Middle frontal gyrus (tissue), 1 donor: ENCODE measurements at regions not wholly inside any gene's neighbourhood (a gene's known extent, or its start where the extent isn't known, plus 50 kb on each side); places are given as distances from the start of the nearest gene placed in this dataset.
A peak's percentile ranks its signal among the peaks of the same experiment; 100 is the strongest.

Experiments used
- DNase-seq: peaks from one replicate; pipeline ENCODE4 v3.0.0-alpha.2; 2015; ENCODE audit warnings: low spot score; ENCODE audit errors: extremely low spot score

DNA sequence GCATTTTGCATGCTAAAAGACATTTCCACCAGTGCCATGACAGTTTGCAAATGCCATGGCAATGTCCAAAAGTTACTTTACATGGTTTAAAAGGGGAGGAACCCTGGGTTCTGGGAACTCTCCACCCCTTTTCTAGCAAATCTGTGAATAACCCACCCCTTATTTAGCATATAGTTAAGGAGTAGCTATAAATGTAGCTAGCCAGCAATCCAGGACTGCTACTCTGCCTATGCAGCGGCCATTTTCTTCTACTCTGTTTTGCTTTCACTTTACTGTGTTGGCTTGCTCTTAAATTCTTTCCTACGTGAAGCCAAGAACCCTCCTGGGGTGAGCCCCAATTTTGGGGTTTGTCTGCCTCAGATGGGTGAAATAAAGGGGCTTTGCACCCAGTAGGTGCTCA is 141.0 kb downstream of the PTPN11 start:
- DNase-seq, result no peak

DNA sequence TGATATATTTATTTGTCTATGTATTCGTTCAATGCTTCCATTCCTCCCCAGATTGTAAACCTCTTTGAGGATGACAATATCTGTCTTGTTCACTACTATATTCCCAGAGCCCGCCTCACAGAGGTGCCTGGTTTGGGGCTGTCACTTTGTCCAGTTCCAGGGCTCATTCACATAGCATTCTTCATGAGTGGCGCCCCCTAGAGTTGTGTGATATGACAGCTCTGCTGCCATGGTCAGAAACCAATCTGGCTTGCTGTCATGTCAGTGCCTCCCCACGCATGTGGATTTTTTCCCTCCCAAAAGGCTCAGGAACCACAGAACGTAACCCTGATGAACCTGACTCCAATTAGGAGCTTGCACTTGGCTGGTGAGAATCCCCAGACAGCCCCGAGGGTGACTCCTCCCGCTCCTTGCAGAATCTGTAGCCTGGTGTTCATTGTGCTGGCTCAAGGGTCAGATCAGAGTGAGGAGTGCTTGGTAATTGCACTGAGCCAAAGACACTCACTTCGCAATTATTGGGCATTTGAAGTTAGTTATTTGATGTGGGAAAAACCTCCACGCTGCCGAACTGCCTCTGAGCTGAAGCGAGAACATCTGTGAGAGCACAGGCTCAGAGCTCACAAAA is 145.5 kb downstream of the PTPN11 start:
- no peak for DNase-seq

DNA sequence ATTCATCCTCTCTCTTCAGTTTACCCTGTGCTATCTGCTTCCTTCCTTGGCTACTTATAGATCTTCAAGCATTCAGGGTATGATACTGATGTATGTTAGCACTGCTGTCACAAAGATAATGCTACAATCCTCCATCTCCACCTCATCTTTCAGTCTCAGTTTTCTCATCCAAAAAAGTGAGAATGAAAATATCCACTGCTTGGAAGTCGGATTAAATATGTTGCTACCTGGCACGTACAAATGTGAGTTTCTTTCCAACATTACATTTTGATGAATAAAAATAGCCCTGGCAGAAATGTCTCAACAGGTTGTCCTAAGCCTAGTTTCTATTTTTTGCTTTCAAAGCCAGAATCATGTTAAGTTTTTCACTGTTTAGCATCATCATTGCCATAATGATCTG is 149.9 kb downstream of the PTPN11 start:
- DNase-seq, result no peak

DNA sequence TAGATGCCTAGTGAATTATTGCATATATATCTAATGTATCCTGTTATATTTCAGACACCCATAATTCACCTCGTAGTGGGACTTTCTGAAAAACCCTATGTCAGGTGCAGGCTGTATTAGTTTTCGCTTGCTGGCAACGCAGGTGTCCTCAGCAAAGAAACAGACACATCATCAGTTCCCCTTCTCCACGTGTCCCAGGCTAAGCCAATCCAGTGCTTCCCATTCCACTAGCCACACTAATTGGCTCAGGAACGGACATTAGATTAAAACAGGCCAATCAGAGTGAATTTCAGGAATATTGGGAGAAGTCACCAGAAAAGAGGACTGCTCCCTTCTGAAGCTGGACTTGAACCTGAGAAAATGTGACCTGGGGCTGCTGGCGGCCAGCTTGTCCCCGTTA is 151.3 kb downstream of the PTPN11 start:
- no peak for DNase-seq

DNA sequence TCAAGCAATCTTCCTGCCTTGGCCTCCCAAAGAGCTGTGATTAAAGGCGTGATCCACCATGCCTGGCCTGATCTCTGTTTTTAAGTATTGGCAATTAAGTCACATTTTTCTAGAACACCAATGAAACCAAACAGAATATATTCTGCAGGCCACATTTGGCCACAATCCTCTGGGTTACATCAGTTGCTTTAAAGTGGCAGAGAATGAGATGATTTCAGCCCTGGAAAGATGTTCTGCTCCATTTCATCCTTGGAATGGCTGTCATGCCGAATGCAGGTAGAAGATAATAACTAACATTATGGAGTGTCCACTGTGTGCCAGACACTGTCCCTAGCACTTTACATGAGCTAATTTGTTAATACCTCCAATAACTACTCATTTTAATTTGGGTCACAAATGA is 154.4 kb downstream of the PTPN11 start:
- no peak for DNase-seq

DNA sequence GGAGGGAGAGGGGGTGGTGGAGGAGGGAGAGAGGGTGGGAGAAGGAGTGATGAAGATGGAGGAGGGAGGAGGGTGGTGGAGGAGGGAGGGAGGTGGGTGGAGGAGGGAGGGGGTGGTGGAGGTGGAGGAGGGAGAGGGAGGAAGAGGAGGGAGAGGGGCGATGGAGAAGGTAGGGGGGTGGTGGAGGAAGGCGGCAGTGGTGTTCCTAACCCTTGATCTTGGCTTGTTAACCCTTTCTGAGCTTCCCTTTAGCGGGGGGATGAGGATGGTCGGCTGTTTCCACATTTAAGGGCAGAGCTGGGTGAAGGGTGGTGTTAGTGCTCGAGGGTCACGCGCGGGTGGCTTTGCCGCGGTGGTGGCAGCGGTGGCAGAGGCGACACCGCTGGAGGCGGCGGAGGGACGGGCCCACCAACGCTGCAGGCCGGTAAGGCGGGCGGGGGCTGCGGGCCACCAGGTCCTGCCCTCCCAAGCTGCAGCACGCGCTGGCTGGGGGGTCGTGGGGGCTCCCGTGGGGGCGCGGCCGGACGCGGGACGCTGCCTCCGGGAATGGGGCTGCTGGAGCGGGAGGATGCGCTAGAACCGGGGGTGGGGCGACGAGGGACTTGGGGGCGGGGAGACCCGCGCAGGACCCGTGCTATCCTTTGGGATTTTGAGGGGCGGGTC is 156.3 kb downstream of the PTPN11 start:
- no peak for DNase-seq

DNA sequence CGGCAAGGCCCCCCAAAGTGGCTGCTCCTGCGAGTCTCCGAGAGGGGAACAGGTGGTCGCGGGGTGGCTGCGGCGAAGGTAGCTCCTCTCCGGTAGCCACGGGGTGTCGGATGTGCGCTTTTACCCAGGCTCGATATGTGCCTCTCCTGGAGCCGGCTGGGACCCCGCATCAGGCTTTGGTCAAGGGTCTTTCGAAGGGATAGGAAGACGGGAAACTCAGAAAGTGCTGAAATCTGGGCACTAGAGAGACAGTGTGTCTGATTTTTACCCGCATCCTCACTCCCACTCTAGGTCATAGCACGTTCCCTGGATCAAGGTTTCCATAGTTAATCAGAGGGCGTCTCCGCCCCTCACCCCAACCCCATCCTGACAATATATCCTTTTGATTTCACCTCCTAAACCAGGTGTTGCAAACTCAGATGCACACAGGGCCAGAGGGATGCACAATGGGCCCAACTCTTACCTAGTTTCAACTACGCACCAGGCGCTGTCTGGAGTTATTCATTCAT is 156.9 kb downstream of the PTPN11 start:
- no peak for DNase-seq

DNA sequence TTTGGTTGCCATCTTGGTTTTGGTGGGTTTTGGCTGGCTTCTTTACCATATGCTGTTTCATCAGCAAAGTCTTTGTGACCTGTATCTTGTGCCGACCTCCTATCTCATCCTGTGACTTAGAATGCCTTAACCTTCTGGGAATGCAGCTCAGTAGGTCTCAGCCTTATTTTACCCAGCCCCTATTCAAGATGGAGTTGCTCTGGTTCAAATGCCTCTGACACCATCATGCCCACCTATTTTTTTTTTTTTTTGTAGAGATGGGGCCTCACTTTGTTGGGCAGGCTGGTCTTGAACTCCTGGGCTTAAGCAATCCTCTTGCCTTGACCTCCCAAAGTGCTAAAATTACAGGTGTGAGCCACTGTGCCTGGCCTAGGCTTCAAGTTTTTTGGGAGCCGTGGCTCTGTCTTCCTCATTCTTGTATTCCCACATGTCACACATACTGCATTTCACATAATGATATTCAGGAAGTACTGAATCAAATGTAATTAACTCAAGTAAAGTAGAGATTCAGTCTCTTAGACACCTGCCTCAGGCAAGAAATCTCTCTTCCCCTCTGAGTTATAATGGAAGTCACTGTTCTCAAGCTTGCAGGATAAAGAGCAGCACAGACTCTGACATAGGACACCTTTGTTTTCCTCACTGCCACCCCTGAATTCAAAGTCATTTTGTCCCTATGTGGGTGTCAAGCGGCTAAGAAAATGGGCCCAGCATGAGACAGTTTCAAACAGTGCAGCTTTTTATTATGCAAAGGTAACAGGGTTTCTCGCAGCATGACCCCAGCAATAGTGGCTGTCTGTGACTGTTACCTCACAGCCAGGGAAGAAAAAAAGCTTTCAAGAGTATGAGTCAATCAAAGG is 159.0 kb downstream of the PTPN11 start:
- DNase-seq, result no peak

DNA sequence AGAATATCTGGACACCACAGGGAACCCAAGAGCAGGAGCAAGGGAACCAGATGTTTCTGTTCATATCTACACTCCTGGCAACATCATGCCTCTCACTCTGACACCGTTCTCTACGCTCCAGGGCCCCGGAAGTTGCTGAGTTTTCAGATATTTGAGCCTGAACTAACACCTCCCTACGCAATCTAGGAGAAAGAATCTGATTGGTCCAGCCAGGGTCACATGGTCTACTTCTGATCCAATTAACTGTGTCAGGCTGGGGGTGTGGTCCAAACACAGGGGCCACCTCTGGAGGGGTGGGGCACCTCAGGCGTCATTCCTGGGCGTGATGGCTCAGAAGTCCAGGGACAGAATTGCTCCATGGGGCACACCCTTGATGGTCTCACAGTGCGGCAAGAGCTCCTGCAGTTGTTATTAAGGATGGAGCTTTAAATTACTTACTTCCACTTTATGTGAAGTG is 165.5 kb downstream of the PTPN11 start:
- DNase-seq, result no peak

DNA sequence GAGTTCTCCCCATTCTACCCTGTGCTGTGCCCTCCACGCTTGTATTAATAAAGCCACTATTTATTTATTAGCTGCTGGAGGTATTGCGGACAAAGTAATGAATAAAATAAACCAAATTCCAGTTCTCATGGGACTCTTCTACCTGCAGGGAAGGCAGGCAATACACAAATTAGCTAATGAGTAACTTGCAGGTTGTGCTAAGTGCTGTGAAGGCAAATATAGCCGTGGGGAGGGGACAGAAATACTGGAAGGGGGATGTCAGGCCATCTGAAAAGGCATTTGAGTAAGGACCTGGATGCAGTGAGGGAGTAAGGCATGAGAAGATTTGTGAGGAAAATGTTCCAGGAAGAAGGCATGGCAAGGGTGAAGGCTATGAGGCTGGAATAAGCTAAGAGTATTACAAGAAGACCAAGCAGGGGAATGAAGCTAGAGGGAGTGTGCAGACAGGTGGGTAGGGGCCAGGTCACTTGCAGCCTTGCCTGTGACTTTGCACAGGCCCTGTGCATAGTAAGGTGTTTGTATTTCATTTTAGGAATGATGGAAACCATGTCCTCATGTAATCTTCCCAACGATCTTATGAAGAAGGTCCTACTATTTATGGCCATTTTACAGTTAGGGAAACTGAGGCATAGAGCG is 167.5 kb downstream of the PTPN11 start:
- no peak for DNase-seq

DNA sequence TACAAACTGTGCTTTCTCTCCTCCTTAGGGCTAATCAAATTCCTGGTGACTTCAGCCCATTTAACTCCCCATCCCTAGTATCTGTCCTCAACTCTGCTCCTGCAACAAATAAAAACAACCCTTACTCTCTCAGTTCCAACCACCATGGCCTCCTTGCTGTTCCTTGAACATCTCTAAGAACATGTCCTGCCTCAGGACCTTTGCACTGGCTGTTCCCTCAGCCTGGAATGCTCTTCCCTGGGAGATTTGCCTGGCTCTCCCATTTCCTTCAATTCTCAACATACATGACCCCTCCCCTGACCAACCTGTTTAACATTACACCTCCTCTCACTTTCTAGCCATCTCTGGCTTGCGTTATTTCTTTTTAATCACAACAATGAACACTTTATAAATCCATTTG is 170.5 kb downstream of the PTPN11 start:
- DNase-seq, result no peak

DNA sequence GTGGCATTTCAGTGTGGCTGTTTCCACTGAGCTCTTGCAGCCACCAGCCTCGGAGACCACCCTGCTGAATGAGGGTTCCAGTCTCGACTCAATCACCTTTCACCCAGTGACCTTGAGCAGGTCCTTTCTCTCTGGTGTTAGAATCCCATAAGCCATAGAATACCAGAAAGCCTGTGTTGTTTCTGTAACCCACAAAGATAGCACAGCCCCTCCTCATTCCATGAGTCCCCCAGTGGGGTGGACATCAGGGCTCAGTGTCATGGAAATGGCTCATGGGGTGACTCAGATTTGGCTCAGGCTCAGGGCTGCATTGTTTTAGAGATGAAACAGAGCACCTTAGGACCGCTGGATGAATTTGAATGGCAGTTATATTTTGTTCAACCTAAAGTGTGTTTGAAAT is 171.5 kb downstream of the PTPN11 start:
- DNase-seq, result no peak

DNA sequence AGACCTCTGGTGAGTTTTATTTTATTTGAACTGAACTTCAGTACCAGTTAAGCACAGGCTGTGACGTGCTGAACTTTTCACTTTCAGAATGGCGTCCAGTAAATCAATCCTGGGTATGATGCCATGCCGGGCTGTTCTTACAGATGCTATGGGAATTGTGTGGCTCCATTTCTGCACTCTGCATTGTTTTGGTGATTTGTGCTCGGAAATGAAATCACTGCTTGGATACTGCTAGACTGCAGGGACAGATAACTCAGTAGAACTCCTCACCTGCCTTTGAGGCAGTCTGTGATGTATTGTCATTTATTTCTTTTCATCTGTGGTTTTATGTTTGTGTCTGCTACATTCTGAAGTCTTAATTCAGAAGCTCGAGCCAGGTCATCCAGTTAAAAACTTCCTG is 172.7 kb downstream of the PTPN11 start:
- no peak for DNase-seq

DNA sequence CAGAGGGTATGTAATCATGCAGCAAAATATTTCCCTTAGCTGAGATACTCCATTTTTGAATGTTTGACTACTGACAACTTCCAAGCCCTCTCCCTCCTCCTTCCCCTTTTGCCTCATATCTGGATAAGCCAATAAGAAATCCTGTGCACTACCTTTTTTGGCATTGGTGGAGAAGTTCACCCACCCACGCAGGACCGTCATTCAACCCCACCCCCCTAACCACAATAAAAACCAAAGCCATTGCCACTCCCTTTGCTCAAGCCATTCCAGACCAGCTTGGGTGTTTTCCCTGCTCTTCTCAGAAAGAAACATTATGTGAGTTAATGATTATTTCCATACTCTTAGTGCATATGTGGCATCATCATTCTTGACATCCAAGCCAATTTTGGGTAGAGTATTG is 176.7 kb downstream of the PTPN11 start:
- no peak for DNase-seq

DNA sequence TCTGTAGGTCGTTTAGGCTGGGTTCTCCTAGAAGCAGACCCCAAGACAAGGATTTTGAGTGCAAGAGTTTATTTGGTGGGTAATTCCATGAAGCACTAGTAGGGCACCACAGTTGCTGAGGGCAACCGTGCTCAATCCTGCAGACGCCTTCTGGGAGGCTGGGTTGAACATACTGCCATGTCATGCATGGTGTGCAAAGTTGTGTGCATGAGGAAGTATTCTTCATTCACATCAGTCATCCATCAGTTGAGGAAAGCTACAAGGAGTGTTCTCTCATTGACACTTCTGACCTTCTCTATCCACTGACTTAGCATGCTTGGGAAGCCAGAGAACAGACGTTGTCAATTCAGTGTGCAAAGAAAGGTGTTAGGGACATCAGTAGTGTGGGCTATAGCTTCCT is 179.2 kb downstream of the PTPN11 start:
- no peak for DNase-seq

DNA sequence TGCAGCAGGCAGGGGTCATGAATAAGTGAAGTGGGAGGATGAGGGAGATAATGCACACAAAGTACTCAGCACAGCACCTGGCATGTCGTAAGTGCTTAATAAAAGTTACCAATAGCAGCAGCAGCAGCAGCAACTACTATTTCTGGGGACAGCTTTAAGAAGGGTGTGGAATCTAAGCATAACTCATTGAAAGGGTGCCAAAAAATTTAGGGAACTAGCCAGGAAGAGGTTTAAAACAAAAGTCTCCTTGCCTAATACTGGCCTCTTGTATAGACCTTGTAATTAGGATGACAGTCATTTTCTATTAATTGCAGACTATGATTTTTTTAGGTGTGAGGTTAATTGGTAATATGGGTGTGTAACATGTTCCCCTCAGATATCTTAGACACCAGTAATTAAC is 179.9 kb downstream of the PTPN11 start:
- DNase-seq, result no peak

DNA sequence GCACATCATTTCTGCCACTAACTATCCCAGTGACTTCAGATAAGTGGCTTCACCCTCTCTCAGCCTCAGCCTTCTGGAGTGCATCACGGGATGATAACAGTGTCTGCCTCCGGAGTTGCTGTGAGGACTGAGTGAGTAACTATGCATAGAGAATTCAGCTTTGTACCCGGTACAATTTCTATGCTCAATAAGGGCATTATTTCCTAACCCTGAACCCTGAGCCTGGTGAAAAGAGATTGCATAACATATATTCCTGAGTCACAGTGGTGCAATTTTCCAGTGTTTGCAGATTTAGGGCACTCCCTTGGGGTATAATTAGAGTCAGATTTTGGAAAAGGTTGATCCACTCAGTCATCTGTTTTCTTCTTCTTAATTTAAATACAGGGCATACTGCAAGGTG is 181.1 kb downstream of the PTPN11 start:
- DNase-seq, result no peak

DNA sequence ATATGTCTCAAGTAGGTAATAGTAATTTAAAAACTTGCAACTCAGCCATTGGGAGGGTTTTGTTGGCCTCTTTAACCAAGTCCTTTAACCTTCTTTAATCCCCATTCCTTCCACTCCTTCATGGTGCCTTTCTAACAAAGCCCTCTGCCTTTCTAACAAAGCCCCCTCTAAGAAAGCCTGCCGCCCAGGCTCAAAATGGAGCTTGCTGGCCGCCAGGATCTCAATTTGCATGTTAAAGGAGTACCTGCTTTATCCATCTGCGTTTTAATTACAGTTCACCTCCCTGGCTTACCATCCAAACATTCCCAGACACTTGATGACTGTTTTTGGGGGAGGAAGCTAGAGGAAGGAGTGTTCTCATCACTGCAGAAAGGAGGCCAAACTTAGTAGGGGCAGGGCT is 183.4 kb downstream of the PTPN11 start:
- DNase-seq, result no peak

DNA sequence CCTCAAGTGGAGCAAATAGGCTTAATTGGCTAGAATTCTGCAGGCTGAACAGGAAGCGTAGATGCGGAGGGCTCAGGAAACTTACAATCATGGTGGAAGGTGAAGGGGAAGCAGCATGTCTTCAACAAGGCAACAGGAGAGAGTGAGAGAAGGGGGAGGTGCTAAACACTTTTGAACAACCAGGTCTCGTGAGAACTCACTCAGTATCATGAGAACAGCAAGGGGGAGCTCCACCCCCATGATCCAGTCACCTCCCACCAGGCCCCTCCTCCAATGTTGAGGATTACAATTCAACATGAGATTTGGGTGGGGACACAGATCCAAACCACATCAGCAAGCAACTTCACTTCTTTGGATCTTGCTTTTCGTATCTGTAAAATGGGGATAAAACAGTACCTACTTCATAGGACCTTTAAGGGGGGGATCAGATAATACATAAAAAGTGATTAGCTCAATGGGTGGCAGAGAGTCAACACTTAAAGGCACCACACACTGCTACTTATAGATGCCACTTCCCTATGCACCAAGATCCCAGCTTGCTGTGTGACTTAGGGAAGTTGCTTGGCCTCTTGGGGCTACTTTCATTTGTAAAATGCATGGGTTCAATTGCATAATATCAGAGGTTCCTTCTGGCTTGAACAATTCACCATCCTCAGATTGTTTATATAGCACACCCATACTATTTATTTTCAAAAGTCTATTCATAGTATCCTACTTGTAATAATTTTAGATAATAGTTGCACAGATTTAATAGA is 184.8 kb upstream of the RPH3A start:
- no peak for DNase-seq

DNA sequence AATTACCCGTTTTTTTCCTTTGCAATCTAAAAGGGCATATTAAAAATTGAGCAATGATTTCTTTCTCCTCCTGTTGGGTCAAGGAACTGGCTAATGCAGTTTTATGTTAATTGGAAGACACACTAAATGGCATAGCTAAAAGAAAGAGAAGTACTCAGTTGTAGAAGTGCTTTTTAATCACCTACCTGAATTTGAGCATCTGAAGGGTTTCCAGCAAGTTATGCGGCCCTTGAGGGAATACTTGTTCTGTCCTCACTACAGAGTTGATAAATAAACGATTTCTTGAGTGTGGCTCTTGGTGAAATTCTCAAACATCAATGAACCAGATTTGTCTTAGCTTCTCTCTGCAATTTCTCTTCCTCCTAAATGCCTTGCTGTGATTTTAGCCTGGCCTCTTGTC is 184.1 kb upstream of the RPH3A start:
- no peak for DNase-seq

DNA sequence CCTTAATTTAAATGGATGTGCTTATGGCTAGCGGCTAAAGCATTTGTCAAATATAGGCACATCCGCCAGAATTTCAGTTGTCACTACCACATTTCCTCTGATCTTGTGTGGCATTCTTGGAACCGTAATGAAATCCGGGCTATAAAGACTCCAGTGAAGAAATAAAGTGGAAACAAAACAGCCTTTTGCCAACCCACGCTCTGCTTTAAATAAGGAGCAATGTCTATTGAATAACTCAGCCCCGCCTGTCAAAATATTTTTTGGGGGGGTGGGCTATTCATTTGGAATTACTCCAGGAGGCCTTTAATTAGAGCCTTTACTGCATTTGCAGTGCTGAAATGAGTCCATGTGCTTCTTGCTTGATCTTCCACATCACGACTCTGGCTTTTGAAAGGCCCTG is 179.6 kb upstream of the RPH3A start:
- DNase-seq, result peak; percentile 18
